ENCODE measurements at regions not wholly inside any gene's neighbourhood (a gene's known extent, or its start where the extent isn't known, plus 50 kb on each side); places are given as distances from the start of the nearest gene placed in this dataset.

GRCh38 chr13:104980586-104980985 lies 1554.9 kb downstream of the EFNB2 start:
- DNase-seq, result no peak
- no peak overlapping the region for H3K4me3 Mint-ChIP-seq
- H3K27ac Mint-ChIP-seq, result no peak overlapping the region
- H3K4me3 ChIP-seq (ENCODE audit: low read length), result no peak overlapping the region
- H3K4me1 Mint-ChIP-seq, result no peaks in the 10 kb centered on the region
- 79% methylated on average over 2 of the region's 2 CpGs; no CpG with 5 or more reads in 1 of the 2 experiments for WGBS, 2 experiments (ENCODE audit: insufficient coverage in 1 of 2, insufficient read length in 1 of 2)
- H3K9ac ChIP-seq (ENCODE audit: extremely low read depth, low read length, poor library complexity, severe bottlenecking), result no peak overlapping the region
- TF ChIP-seq CTCF (conservative IDR thresholded peaks at IDR 0.05), result no peak
- H3K36me3 Mint-ChIP-seq (ENCODE audit: low read depth), result no peaks in the 10 kb centered on the region
- no peaks in the 10 kb centered on the region for H3K27me3 Mint-ChIP-seq (ENCODE audit: insufficient read depth)
- H3K9me3 Mint-ChIP-seq, result no peaks in the 10 kb centered on the region
- H3K36me3 ChIP-seq (ENCODE audit: control insufficient read depth, insufficient read depth, low read length), result no peaks in the 10 kb centered on the region
- H3K9me3 ChIP-seq (ENCODE audit: control insufficient read depth, low read length), result no peaks in the 10 kb centered on the region
- no peak overlapping the region for H3K27ac ChIP-seq (ENCODE audit: low read depth, low read length)
- H3K4me1 ChIP-seq (ENCODE audit: control insufficient read depth, insufficient read depth, low read length), result no peaks in the 10 kb centered on the region
- no peaks in the 10 kb centered on the region for H3K27me3 ChIP-seq (ENCODE audit: control insufficient read depth, insufficient read depth, low read length, poor library complexity, severe bottlenecking)

GRCh38 chr13:104979281-104980030 lies 1556.0 kb downstream of the EFNB2 start:
- Mint-ChIP-seq H3K36me3 (ENCODE audit: low read depth) (no peaks in the 10 kb centered on the region), H3K27ac (no peak overlapping the region)
- no peak for TF ChIP-seq CTCF (conservative IDR thresholded peaks at IDR 0.05)

GRCh38 chr13:104976986-104977385 lies 1558.5 kb downstream of the EFNB2 start:
- Mint-ChIP-seq H3K9me3 (no peaks in the 10 kb centered on the region), H3K27ac (no peak overlapping the region), H3K4me1 (no peaks in the 10 kb centered on the region), H3K27me3 (ENCODE audit: insufficient read depth) (no peaks in the 10 kb centered on the region), H3K4me3 (no peak overlapping the region), H3K36me3 (ENCODE audit: low read depth) (no peaks in the 10 kb centered on the region)
- Histone ChIP-seq H3K4me3 (ENCODE audit: low read length) (no peak overlapping the region), H3K27ac (ENCODE audit: low read depth, low read length) (no peak overlapping the region), H3K36me3 (ENCODE audit: control insufficient read depth, insufficient read depth, low read length) (no peaks in the 10 kb centered on the region), H3K27me3 (ENCODE audit: control insufficient read depth, insufficient read depth, low read length, poor library complexity, severe bottlenecking) (no peaks in the 10 kb centered on the region), H3K9ac (ENCODE audit: extremely low read depth, low read length, poor library complexity, severe bottlenecking) (no peak overlapping the region), H3K4me1 (ENCODE audit: control insufficient read depth, insufficient read depth, low read length) (no peaks in the 10 kb centered on the region), H3K9me3 (ENCODE audit: control insufficient read depth, low read length) (no peaks in the 10 kb centered on the region)
- TF ChIP-seq CTCF (conservative IDR thresholded peaks at IDR 0.05), result no peak
- no peak for DNase-seq
- 75 to 85% methylated on average over 1 to 2 of the region's 2 CpGs for WGBS, 2 experiments (ENCODE audit: insufficient coverage in 1 of 2, insufficient read length in 1 of 2)

More at GRCh38 chr13:104979281-104980030, 1556.0 kb downstream of the EFNB2 start:
- Mint-ChIP-seq H3K4me3 (no peak overlapping the region), H3K4me1 (no peaks in the 10 kb centered on the region), H3K27me3 (ENCODE audit: insufficient read depth) (no peaks in the 10 kb centered on the region), H3K9me3 (no peaks in the 10 kb centered on the region)
- Histone ChIP-seq H3K9me3 (ENCODE audit: control insufficient read depth, low read length) (no peaks in the 10 kb centered on the region), H3K27ac (ENCODE audit: low read depth, low read length) (no peak overlapping the region), H3K9ac (ENCODE audit: extremely low read depth, low read length, poor library complexity, severe bottlenecking) (no peak overlapping the region), H3K4me1 (ENCODE audit: control insufficient read depth, insufficient read depth, low read length) (no peaks in the 10 kb centered on the region), H3K36me3 (ENCODE audit: control insufficient read depth, insufficient read depth, low read length) (no peaks in the 10 kb centered on the region), H3K4me3 (ENCODE audit: low read length) (no peak overlapping the region), H3K27me3 (ENCODE audit: control insufficient read depth, insufficient read depth, low read length, poor library complexity, severe bottlenecking) (no peaks in the 10 kb centered on the region)
- 92 to 93% methylated on average over 3 to 4 of the region's 4 CpGs for WGBS, 2 experiments (ENCODE audit: insufficient coverage in 1 of 2, insufficient read length in 1 of 2)
- no peak for DNase-seq

Data from endodermal cell (in vitro differentiated cells).